DMS53 treated with DMSO at 0.1 percent for 48 hours (cell line): ENCODE measurements at regions not wholly inside any gene's neighbourhood (a gene's known extent, or its start where the extent isn't known, plus 50 kb on each side); places are given as distances from the start of the nearest gene placed in this dataset.
"Not testable (repeated sequence)": the region's sequence is repeated elsewhere in the genome, so short reads cannot be mapped to it uniquely, and the experiment has no call there.

Experiments
- DNase-seq: peaks from one replicate; lab custom pipeline; 2025; ENCODE audit not compliant: unreplicated experiment; lab: John Stamatoyannopoulos, UW

DNA sequence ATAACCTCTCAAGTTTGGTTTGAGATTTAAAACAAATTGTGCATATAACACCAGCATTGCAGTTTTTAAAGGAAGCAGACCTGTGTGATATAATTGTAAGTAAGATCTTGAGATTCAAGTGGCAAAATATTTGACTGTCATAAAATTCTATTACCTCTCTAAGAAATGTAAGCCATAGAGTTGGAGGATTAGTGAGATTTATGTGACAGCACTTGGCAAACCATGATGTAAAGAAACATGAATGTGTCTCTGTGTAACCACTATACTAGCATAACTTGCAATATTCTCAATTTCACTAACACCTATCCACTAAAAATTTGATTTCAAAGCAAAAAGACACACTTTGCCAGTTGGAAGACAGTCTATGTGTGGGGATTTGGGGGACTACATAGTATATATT, 190.2 kb upstream of the SSTR4 start:
- no peak for DNase-seq

DNA sequence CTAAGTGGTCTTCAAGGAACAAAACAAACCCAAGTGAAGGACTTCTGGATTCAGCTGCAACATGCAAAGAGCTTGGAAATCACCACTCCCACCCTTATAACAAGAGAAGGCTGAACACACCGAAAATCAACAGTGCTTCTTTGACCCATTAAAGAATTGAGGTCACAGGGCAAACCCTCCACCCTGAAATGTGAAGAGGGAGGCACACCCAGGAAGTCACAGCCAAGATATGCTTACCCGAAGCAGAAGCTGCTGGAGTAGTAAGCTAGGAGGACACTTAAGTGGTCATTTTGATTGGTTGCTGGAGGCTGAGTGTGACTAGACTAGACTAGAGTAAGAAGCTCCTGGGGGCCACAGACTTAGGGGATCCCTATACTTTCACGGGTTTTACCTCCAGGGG, 188.2 kb upstream of the SSTR4 start:
- no peak for DNase-seq

DNA sequence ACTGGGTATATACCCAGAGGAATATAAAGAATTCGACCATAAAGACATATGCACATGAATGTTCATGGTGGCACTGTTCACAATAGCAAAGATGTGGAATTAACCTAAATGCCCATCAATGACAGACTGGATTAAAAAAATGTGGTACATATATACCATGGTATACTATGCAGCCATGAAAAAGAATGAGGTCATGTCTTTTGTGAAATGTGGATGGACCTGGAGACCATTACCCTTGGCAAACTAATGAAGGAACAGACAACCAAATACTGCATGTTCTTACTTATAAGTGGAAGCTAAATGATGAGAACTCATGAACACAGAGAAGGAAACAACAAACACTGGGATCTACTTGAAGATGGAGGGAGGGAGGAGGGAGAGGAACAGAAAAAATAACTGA, 186.7 kb upstream of the SSTR4 start:
- no peak for DNase-seq

DNA sequence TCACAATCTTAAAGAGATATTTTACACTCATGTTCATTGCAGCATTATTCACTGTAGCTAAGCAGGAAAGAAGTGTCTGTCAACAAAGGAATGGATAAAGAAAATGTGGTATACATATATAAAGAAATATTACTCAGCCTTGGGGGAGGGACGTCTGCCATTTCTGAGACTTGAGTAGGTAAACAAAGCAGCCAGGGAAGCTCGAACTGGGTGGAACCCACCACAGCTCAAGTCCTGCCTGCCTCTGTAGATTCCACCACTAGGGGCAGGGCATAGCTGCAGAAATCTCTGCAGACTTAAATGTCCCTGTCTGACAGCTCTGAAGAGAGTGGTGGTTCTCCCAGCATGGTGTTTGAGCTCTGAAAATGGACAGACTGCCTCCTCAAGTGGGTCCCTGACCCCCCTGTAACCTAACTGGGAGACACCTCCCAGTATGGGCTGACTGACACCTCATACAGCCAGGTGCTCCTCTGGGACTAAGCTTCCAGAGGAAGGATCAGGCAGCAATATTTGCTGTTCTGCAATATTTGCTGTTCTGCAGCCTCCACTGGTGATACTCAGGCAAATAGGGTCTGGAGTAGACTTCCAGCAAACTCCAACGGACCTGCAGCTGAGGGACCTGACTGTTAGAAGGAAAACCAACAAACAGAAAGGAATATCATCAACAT, 183.3 kb upstream of the SSTR4 start:
- DNase-seq = not testable (repeated sequence)

DNA sequence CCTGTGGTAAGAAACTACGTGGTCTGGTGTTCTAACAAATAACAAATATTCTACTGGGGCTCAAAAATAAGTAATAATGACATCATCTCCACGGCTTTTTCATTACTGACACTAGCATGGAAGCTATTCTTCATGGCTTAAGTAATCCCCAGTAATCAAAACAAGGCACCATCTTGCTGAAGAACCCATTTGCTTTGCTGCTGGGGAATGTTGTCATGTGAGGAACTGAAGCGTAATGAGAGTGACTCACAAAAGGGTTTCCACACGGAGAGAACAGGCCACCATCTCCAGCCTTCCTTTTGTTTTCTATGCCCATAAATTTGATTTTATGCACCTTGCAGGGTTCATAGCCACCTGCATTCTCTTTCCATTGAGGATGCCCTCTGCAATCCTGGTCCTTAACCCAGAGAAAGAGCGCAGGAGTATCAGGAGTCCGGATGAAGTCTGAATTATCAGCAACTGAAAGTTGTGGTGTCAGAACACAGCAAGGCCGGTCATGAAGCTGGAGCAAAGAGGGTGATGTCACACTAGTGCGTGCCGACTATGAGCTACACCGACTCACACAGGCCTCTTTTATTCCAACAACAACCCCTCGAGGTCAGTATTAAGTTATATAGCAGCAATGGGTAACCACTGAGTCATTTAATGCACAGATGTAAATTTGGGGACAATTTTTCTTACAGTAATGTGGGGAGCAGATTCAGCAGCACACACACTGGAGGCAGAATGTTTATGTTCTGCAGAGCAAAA, 173.7 kb upstream of the SSTR4 start:
- DNase-seq = no peak

DNA sequence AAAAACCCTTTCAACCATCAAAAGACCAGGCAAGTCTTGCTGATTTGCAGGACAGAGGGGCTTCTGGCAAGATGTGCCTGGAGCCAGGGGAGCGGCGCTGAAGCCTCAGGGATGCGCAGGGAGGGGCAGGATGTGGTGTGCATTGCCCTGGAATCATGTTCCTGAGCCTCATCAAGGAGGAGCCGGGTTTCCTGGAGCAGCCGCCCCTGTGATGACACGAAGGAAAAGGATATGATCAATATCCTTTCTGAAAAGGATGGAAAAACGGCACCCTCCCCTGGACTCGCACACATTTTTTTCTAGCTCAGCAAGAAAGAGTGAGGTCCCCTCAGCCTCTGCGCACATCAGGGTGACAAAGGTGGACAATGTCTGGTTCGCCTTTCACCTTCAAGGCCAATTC, 173.1 kb upstream of the SSTR4 start:
- no peak for DNase-seq

DNA sequence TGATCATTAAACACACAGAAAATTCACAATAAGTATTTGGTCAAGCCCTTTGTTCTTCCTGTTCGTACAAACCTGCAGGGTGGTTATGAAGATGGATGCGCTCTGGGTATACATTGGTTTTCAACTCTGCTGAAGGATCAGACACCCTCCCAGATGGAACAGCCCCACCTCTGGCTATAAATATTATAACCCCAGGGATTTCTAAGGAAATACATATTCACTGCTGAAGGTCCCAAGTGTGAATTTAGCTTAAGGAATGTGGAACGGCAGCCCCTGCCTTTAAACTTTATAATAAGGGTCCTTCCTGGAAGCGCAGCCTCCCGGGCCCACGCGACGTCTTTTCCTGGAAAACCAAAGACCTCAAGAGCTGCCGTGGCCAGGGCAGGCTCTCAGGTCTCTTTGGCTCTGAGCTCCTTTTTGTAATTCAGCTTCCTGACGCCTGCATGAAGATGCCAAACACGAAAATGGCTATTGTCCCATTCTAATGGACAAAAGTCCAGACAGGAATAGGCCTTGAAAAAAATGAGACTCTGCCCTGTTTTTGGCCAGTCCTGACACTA, 172.4 kb upstream of the SSTR4 start:
- no peak for DNase-seq

DNA sequence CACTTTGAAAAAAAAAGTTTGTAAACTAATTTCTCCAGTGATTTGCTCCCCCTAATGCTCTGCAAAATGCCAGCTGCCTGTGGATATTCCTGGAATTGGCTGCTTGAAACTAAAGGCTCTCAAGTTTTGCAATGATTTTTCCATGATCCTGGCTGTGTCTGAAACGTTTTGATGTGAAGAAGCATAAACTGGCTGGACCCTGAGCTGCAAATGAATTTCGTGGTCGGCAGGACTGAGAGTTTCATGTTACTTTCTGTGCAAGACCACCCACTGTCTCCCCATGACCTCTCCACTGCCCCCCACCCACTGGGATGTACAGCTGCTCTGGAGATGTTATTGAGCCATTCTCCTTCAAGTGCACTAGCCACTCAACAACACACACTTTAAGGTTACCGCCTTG, 171.3 kb upstream of the SSTR4 start:
- DNase-seq = no peak

DNA sequence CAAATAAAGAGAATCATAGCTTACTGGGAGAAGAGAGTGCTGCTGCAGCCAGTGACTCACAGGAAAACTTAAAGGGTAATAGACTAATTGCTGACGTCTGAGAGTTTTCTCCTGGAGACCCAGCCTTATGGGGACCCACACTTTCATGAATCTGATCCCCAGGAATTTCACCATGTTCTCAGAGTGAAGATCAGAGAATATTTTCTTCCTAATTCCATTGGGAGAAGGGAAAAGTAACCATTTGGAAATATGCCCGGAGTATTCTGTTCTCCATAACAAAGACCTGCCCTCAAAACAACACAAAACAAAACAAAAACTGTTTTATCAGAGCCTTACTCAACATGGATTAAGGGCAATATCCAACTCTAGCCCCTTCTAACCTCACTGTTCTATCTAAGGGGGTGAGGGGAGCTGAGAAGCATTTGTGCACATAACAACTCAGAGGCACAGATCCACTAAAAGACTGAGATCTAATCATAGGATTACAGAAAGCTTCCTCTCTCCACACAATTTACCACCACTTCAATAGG, 168.2 kb upstream of the SSTR4 start:
- no peak for DNase-seq

DNA sequence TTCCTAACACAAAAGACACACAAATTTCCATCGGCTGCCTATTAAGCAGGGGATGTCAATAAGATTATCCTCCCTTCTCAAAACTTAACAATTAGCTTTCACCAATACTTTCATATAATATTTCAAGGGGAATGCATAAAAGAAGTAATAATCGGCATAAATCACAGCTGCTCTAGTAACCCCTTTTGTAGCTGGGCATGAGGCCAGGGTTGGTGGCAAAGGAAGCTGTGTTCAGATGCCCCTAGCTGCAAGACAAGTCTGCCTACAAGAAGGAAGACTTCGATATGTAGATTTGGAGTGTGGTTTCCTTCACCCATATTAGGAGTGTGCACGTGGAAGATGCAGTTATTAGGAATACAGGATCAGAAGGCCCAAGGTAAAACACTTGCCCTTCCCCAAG, 156.9 kb upstream of the SSTR4 start:
- DNase-seq = no peak

DNA sequence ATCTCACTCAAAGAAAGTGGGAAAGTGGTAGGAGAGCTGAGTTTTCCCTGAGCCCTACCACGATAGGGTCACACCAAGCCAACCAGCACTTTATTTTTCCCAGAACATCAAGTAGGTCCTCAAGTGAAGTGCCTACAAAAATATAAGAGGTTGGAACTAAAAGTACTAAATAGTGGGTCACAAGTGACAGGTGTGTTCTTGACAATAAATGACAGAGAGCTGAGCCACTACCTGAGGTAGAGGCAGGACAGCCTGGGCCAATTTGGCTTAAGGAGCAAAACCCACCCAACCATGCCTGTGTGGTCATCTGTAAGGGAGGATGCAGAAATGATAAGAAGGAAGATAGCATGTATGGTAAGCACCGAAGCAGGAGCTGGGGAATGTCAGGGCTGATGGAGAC, 154.8 kb upstream of the SSTR4 start:
- DNase-seq = no peak

DNA sequence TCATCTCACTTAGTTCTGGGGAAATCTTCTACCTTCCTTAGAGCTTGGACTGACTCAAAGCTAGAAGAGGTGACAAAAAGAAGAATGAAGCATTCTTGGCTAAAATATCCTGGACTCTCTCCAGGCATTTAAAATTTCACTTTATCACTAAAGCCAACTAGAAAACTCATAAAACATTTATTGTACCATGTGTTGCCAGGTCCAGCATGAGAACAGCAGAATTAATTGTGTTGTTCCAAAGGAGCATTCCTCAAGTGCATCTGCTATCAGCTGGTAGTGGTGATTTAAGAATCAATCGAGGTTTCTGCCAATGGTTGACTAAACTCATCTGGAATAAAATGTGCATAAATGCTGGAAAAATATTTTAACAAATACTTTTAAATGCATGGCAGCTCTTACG, 147.3 kb upstream of the SSTR4 start:
- no peak for DNase-seq

DNA sequence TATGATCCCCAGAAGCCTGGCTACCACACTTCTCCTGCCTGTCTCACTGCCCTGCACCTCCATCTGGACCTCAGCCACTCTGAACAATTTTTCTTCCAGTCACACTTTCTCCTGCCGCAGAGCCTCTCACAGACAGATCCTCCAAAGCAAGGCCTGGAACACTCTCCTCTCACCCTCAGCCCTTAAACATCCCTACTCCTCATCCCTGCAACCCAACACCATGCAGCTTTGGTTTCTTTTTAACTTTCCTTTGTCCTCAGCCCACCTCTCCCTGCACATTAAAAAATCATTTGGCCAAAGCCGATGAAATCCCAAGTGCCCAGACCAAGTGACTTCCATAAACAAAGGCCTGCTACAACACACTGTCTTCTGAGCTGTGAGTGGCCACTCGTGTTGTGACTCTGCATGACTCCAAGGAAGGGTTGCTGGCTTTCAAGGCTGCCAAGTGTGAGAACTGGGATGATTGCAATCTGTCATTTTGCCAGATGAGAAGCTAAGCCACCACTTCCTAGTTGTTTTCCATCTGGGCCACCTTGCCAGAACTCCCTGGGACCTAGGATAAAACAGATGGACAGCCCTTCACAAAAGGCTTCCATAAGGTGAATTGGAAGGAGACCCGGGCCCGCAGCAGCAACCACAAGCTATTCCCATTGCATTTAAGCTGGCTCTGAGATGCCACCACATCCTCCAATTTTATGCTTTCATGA, 144.4 kb upstream of the SSTR4 start:
- DNase-seq = no peak

DNA sequence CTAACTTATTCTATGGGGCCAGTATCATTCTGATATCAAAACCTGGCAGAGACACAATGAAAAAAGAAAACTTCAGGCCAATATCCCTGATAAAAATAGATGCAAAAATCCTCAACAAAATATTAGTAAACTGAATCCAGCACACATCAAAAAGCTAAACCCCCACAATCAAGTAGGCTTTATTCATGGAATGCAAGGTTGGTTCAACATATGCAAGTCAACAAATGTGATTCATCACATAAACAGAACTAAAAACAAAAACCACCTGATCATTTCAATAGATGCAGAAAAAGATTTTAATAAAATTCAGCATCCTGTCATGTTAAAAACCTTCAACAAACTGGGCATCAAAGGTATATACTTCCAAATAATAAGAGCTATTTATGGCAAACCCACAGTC, 133.9 kb upstream of the SSTR4 start:
- no peak for DNase-seq

DNA sequence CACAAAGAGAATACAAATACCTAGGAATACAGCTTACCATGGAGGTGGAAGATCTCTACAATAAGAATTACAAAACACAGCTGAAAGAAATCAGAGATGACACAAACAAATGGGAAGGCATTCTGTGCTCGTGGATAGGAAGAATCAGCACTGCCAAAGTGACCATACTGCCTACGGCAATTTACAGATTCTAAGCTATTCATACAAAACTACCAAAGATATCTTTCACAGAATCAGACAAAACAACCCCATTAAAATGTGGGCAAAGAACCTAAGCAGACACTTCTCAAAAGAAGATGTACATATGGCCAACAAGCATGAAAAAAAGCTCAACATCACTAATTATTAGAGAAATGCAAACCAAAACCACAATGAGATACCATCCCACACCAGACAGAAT, 133.2 kb upstream of the SSTR4 start:
- no peak for DNase-seq

DNA sequence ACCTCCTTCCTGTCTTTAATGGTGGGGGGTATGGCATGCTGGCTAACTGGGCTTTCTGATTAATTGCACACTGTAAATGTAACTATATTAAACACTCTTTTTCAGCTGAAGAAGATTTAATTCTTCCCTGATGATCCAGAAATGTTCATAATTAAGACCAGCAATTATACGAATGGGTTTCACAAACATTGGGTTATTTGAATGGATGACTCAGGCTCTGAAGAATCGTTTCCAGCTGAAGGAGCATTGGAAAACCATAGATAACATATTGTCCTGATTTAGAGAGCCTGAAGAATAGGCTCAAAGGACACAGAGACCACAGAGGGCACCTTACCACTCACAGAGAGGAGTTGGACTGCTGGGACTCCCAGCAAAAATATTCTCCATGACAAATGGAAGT, 130.7 kb upstream of the SSTR4 start:
- DNase-seq = no peak

DNA sequence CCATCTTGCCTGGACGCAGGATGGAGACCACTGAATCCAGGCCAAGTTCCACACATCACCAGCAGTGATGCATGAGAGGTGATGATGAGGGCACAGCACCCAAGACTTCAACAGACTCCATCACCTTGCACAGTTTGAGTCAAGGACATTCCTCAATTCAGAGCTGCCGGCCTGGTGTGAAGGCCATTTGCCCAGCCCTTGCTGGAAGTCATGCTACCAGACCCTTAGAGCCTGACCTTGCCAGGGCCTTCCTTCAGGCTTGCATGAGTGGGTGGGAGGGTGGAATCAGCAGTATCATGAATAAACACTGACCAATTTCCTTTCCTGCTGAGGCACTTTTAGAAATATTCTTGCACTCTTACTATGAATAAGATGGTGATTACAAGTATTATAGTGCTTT, 130.2 kb upstream of the SSTR4 start:
- DNase-seq = no peak

DNA sequence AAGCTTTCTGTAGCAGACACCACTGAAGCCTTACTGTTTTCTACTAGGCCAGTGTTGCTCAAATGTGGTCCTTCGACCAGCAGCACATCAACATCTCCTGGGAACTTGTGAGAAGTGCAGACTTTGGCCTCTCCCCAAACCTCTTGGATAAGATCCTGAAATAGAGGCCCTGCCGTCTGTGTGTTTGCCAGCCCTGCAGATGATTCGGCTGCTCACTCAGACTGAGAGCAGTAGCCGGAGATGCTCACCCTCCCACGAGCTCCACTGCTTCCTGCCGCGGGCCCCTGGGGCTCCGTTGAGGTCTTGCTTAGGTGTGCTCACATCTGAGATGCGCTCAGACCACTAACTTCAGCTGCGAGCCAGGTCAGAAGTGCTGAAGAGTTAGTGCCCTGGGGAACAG, 129.5 kb upstream of the SSTR4 start:
- no peak for DNase-seq

DNA sequence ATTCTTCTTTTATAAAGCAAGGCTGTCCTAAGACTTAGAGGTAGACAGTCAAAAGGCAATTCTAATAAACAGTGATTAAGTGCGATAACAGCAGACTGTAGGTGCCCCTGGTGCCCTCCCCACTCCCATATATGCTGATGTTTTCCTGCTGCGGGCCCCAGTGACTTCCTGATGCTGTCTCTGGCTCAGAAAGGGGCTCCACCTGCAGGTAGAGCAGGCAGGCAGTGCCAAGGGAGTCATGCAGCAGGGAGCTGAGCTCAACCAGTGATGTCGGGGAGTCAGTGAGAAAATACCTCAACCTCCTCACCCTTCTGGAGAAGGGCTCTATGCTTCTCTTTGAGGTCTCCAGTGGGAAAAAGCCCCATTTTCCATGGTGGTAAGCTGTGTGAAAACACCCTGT, 126.7 kb upstream of the SSTR4 start:
- no peak for DNase-seq

DNA sequence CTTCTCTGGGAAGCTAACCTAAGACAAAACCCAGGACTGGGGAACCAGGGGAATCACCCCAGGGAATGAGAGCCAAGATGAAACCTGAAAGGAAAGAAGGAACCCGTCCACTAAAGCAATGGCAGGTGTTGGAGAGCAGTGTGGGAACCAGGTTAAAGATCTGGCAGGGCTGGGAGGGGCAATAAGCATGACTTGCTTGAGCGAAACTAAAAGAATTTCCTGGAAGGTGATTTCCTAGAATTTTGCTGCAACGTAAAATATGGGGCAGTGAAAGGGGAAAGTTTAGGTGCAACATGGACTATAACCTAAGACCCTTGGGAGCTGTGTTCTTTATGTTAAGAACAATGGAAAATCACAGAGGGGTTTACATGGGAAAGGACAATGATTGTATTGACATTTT, 126.2 kb upstream of the SSTR4 start:
- no peak for DNase-seq

DNA sequence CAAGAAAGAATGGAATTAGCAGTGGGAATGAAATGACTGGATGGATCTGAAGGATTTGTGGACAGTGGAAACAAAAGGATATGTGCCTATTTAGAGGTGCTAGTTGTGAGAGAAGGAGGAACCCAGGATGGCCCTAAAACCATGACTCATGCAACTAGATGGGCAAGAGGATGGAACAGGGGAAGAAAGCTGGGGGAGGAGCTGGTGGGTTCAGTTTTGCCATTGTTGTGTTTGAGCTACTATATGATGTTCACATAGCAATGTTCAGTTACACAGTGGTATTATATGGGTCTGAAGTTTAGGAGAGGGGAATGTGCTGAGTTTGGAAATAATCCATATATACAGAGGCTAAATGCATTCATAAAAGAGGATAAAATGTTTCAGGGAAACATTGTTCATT, 125.7 kb upstream of the SSTR4 start:
- DNase-seq = no peak
